NCI-H748 (cell line): ENCODE measurements at regions not wholly inside any gene's neighbourhood (a gene's known extent, or its start where the extent isn't known, plus 50 kb on each side); places are given as distances from the start of the nearest gene placed in this dataset.

Experiments
- DNase-seq: peaks from one replicate; lab custom pipeline; 2025; ENCODE audit not compliant: unreplicated experiment; lab: John Stamatoyannopoulos, UW

DNA sequence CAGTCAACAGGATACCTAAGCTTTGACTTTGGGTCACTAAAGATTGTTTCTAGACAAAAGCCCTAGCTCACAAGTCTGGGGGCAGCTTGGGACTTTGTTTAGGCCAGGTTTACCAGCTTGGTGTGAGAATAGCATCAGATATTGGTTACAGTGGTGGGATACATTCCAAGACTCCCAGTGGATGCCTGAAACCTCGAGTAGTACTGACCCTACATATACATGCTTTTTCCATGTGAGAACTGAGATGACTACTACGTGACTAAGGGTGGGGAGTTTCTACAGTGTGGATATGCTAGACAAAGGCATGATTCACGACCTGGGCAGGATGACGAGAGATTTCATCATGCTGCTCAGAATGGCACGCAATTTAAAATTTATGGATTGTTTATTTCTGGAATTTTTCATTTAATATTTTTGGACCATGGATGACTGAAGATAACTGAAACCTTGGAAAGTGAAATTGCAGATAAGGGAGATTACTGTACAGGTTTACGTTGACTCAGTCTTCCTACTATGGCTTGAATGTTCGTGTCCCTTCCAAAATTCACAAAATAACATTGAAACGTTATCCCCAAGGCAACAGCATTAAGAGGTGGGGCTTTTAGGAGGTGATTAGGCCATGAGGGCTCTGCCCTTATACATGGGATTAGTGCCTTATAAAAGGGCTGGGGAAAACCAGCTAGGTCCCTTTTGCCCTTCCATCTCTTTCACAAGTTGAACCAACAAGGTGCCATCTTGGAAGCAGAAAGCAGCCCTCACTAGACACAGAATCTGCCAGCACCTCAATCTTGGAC is 50.2 kb upstream of the CTAGE1 start:
- DNase-seq: no peak

DNA sequence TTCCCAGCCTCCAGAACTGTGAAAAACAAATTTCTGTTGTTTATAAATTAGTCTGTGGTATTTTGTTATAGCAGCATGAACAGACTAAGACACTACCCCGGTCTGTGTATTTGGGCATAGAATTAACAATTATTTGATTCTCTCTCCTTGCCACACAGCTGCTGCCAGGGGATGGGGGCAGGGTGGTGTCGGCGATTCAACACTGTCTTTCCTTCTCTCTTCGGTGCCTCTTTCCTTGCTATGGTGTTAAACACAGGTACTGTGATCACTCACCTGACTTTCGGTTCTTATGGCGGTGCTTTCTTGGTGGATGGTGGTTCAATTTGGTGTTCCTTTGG is 50.8 kb upstream of the CTAGE1 start:
- DNase-seq: no peak

DNA sequence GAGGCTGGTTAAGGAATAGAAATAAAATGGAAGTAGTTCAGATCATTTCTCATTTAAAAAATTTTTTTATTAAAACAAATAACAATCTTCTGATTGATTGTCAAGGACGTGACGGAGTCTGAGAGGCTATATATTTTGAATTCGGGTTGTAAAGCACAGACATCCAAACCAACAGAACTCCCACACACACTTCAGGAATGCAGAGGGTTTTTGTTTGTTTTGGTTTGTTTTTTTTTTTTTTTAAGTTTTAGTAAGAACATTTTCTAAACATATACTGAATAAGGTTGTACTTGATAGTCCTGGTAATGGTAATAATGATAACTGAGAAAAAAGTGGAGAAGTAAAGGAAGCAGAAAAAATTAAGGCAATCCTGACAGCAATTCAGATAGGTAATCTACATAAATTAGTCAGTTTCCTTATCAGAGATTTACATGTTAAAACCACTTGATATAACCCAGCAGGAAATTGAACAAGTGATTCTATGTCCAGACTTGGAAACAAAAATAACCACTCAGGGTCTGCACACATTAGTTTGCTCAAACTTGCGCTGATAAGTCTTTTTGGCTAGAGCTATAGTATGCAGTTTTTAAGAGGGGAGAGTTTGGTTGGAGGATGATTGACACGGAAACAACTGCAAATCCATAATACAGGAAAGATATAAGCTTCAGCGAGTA is 51.5 kb upstream of the CTAGE1 start:
- no peak for DNase-seq

DNA sequence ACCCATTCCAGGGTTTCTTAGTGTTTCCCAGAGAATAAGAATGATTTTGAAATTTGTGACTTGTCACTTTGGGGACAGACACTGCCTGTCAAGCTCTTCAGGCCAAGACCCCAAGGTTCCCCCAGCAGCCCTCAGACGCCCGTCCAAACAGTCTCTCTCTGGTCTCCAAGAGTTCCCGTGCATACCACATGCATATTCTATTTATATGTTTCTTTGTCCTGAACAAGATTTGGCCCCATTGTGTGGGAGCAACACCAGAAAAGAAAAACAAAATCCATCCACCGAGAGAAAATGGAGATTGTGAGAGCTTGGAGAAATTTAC is 52.2 kb upstream of the CTAGE1 start:
- no peak for DNase-seq

DNA sequence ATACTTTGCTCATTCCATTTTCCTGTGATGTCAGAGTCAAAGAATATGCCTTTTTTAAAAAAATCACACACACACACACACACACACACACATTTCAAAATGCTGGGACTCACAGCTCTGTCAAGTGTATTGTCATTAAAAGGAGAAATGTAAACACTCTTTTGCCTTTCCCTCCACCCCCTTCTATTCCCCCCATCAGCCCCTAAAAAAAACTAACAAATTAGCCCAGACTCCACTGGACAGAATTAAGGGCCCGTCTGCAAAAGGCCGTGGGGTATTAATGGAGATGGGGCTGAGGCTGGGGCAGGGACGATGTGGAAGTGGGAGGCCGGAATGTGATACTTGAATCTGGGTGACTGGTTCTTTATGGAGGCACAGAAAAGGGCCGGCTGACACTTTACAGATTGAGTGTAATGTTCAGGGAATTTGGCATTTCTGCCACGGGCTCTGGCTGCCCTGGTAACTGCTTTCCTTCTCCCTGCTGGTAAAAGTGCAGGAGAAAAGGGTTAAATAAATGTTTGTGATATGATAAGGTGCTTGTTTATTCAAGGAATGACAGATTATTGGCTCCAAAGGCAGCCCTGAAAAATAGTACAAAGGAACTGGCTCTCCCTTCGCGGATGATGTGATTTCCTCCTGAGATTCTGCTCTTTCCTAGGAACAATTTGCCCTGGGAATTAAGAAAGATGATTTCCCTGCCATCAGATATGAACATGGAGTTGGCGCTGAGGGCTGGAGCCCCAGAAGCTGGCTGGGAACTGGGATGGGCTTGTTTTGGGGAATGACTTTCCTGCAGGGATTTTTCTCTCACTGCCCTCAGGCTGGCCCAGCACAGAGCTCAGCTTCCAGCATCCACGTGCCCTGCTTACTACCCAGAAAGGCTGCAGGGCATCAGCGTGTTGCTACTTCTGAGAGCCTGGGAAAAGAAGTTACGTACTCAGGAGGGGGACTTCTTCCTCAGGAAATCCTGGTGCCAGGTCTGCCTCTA is 52.8 kb upstream of the CTAGE1 start:
- DNase-seq: no peak

DNA sequence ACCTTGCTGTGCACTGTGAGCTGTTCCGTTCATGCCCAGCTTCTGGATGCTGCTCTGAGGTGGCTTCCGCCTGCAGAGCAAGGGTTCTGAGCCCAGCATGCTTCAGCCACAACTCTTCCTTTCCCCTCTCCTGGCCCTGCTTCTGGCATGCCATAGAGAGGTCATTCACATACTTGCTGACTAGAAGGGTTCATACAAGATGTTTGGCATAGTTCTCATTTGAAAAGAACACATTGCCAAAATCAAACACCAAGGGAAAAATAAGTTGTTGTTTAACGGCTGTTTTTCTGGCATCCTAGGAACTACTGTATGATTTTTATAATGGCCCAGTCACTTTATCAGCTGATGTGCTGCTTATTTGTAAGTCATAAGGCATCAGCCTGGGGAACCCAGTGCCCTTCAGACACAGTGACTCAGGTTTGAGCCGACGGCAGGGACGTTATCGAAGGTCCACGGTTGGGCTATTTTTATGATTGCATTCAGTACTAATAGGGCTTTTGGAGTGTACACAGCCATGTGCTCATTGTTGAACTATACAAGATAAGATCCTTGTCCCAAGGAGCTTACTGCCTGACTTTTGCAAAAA is 53.9 kb upstream of the CTAGE1 start:
- no peak for DNase-seq

DNA sequence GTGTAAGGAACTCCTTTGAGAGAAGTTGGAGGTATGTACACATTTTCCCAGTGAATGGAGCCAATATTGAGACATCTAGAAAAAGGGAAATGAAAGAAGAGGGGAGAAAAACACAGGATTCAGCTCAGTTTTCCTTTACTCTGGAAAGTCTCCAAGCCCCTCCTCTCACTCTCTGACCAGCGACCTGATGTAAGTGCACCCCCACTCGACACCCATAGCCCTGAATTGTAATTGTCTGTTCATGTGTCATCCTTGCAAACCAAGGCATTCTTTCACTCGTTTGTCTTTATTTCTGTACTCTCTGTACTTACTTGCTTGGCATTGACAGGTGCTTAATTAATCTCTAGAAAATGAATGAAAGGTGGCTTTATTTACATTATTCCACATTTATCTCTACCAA is 55.7 kb upstream of the CTAGE1 start:
- no peak for DNase-seq

DNA sequence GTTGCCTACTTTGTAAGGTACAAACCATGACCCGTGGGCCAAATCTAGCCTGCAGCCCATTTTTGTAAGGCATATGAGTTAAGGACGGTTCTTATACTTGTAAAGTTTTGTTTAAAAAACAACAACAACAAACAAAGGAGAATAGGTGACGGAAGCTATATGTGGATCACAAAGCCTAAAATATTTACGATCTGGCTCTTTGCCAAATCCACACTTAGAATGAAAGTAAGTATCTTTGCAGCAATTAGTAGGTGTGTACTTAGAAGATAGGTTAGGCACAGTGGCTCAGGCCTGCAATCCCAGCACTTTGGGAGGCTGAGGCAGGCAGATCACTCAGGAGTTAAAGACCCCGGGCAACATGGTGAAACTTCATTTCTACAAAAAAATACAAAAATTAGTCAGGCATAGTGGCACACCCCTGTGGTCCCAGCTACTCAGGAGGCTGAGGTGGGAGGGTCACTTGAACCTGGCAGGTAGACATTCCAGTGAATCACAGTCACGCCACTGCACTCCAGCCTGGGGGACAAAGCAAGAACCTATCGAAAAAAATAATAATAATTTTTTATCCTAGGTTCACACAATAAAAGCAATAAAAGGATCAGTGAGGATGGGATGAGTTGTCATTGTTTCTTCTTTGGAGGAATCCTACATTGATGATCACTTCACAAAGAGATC is 57.8 kb upstream of the CTAGE1 start:
- peak; percentile 26 for DNase-seq

DNA sequence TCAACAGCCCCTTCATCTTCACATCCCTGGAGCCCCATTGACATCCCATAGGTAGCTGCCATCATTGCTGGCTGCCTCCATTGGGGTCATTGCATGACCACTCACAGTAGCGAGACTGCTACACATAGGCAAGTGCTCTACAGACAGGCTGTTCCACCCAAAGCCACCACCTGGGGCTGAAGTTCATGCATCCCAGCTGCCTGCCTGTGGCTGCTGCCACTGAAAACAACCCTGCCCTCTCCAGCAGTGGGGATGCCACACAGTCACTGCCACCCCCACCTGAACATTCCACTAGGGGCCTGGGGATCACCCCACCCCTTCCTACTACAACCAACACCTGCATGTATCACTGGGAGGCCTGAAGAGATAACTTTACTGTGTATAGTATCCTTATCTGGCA is 59.5 kb upstream of the CTAGE1 start:
- no peak for DNase-seq

DNA sequence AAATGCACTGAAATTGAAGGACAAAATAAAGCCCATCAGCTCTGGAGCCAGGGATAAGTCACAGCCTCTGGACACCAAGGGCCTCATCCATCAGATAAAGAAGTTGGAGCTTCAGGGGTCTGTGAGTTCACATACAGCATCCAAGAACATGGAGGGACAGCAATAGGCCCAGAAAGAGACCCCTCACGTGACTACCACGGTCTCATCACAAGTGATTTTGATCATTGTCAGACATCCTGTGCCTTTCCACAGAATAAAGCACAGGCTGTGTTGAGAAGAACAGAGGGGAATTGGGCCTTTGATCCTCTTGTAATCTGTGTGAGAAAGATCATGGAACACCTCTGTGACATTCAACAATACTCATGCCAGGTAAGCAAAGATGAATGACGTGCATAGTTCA is 65.2 kb upstream of the CTAGE1 start:
- no peak for DNase-seq

DNA sequence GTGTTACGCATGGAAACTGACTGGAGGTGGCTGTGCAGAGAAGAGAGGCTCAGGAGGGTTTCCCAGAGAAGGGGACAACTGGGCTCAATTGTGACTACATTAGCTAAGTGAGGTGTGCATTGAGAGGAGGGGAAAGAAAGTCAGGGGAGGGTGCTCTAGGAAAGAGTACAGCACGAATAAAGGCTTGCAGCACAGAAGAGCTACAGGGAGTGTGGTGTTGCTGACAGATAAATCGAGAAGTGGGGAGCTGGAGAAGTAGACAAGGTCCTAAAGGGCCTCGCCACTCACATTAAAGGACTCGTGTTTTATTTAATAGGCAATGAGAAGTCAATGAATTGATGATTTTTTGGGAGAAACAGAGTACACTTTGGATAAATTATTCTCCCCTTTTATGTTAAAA is 65.7 kb upstream of the CTAGE1 start:
- DNase-seq: no peak

DNA sequence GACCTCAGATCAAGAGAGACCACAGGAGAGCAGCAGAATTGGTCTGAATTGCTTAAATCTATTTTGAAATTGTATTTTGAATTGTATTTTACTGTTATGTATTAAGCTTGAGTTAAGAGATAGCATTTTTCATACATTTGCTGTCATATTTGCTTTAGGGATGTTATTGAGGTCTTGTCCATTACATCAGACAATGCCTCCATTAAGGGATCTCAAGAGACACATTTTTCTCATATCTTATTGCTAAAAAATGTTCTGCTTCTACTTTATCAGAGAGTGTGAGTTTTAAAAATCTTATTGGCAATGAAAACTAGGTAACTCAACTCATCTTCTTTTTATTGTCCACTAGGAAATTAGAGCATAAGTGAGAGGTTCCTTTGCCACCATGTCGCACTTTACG is 66.8 kb upstream of the CTAGE1 start:
- no peak for DNase-seq

DNA sequence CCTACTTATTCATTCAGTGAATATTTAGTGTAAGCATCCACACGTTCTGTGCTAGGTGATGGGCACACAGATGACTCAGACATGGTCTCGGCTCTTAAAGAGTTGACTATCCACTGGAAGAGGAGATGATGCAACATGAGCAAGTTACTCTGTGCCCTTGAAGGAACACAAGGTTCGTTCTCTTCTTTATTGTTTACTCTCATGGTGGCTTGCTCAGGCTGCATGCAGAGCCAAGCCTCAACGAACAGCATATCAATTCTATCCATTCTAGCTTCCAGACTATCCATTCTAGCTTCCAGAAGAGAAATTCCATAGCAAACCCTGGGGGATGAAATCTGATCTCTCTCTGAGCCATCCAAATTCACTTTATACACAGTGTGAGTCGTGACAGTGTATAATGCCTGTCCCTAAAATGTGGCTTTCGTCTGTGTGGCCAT is 68.1 kb upstream of the CTAGE1 start:
- DNase-seq: no peak

DNA sequence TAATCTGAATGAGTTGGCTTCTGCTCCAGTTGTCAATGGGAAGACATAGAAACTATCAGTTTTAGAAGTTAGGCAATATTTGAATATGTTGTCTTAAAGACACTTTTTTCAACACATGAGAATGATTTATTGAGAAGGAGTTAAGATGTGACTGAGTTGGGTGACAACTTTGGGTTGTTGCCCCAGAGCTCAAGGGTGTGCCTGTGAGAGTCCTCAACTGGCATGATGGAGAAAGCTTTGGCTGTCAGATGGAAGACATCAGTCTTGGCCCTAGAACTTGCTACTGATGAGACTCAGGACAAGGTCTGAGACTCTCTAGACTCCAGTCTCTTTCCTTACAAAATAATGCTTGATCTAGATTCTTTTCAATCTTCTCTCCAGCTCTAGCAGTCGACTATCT is 69.0 kb upstream of the CTAGE1 start:
- DNase-seq: no peak

DNA sequence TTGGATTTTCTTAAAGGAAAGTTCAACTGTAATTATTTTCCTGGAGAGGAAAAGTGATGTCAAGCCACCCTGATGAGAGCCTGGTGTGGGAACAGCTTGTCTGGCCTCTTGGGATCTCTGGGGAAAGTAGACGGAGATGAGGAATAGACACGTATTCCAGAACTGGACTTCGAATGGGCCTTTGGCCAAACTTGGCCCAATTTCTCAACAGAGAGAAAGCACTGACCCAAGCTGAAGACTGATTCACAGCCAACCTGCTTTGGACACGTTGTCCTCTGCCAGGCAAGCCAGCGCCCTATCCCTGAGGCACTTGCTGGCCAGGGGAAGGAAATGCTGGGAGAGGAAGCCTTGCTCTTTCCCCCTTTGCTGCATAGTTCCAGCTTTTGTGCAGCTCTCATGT is 70.8 kb upstream of the CTAGE1 start:
- DNase-seq: no peak

DNA sequence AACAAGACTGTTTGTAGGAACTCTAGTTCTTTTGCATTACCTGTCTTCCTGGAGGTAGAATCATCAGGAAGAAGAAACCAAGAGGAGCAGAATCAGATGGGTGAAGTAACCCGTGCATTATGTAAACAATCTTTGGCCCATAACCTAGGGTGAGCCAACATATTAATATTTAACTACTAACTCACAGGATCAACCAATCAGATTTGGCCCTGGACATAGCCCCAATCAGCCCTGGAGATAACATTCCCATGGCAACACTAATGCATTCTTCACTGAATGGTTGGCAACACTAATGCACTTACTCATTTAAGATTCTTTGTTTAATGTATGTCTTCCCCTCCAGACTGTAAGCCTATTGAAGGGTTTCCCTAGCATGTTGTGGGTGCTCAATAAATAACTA is 72.0 kb upstream of the CTAGE1 start:
- DNase-seq: no peak

DNA sequence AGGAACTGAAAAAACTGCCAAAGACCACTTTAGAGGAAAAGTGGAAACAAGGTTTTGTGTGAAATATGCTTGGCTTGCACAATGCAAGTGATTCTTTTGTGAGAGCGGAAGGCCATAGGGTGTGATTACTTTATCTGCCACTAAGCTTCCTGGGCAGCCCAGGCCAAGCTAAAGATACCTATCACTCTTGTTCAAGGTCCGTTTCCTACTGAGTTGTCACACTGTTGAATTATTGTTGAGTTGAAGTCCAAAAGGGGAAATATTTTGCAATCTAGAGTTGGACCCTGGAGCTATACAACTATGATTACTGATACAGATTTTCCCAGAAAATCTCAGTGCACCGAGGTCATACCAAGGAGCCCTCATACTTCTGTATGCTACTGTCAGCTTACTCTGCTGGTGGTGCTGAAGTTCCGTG is 72.7 kb upstream of the CTAGE1 start:
- DNase-seq: no peak

DNA sequence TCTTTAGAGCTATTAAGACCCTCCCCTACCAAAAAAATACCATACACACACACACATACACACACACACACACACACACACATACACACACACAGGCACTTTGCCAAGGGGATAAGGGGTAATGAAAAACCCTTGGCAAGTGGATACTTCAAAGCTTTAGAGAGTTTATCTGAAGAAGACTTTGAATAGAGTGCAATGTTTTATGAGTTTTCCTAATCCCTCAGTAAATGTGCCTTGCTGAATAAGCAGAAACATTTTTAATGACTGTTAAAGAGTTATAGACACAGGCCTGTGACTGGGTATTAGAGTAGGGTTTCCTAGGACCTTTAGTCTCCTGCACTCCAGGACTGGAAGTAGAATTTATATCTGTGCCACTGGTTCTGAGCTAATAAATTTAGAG is 75.5 kb upstream of the CTAGE1 start:
- no peak for DNase-seq

DNA sequence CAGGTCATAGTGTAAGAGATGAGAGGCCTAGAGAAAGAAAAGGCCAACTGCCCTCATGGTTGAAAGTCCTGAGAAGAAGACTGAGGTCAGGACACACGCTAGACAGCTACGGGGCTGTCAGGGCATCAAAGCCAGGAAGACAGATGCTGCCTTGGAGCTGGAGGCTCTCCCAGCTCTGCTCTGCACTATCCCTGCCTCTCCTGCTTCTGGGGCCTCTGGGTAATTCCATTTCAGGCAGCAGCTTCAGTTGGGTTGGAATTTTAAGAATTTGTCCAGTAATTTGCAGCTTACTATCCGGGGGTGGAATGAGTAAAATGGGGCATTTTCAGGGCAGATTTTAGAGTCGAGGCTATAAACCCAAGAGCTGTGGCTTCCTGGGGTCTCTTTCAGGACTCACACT is 76.2 kb upstream of the CTAGE1 start:
- DNase-seq: no peak

DNA sequence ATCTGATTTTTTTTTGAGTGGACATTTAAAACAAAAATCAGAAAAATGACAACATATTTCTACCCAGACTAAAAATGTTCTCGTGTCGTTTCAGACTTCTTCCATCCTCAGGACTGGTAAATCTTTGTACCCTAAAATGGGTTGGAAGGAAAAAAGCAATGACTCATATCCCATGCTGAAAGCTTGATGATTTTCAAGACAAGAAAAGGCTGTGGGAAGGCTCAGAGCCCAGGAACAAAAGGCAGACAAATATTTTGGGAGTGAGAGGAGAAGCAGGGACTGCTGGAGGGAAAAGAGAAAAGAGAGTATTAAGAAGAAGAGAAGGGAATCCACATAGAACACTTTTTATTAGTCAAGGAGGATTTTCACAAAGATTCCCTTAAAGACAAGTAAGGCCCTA is 77.1 kb upstream of the CTAGE1 start:
- DNase-seq: no peak

DNA sequence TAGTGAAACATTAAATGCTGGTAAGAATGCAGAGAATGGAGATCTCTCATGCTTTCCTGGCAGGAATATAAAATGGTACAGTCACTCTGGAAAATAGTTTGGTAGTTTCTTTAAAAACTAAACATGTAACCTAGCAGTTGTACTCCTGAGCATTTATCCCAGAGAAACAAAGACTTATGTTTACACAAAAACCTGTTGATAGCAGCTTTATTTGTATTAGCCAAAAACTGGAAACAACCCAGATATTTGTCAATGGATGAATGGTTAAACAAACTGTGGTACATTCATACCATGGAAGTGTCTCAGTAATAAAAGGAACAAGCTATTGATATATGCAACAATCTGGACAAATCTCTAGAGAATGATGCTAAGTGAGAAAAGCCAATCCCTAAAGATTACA is 81.7 kb upstream of the CTAGE1 start:
- DNase-seq: peak; percentile 21
